H1 (cell line): ENCODE measurements at regions not wholly inside any gene's neighbourhood (a gene's known extent, or its start where the extent isn't known, plus 50 kb on each side); places are given as distances from the start of the nearest gene placed in this dataset.
A peak's percentile ranks its signal among the peaks of the same experiment; 100 is the strongest.

ENCODE experiments used
- CTCF ChIA-PET: fragments of 300-600 bp; sonication (Branson Sonifier 250); formaldehyde crosslinking; loops from one replicate; lab custom pipeline; 2021; ENCODE audit not compliant: partially characterized antibody; lab: Charles Lee
- POLR2A ChIA-PET: fragments of 300-600 bp; sonication (Branson Sonifier 250); formaldehyde crosslinking; loops from one replicate; lab custom pipeline; 2021; ENCODE audit warnings: inconsistent platforms; ENCODE audit not compliant: partially characterized antibody; lab: Charles Lee
- DNase-seq, 2 experiments: peaks; one replicate each; pipeline versions ENCODE4 v3.0.0 to v3.0.0-alpha.2; 2010 to 2022; ENCODE audit warnings: low spot score in 2 of 2, low read depth in 1 of 2, mixed read lengths in 1 of 2
- FAIRE-seq: peaks from 2 replicates; lab custom pipeline; 2011; peaks lifted over from hg19 to GRCh38; lab: Jason Lieb, UNC
- H2AFZ ChIP-seq: 2 replicates; pipeline ENCODE4 v1.8.1; 2012; ENCODE audit warnings: low read length, inconsistent platforms
- H2AK5ac ChIP-seq: 2 replicates; pipeline ENCODE4 v1.6.1; 2013; ENCODE audit warnings: low read depth, low read length
- H2BK120ac ChIP-seq: replicated peaks from 2 replicates; pipeline ENCODE3; 2013; ENCODE audit warnings: low read depth, low read length, inconsistent platforms
- H2BK12ac ChIP-seq: 2 replicates; pipeline ENCODE4 v1.6.1; 2013; ENCODE audit warnings: low read depth, low read length
- H2BK15ac ChIP-seq: 2 replicates; pipeline ENCODE4 v1.6.1; 2013; ENCODE audit warnings: low read length
- H2BK20ac ChIP-seq: 2 replicates; pipeline ENCODE4 v1.6.1; 2013; ENCODE audit warnings: low read length
- H2BK5ac ChIP-seq: 2 replicates; pipeline ENCODE4 v1.6.1; 2013; ENCODE audit warnings: low read depth, low read length
- H3K14ac ChIP-seq: 2 replicates; pipeline ENCODE4 v1.6.1; 2013; ENCODE audit warnings: inconsistent platforms; ENCODE audit not compliant: insufficient read length
- H3K18ac ChIP-seq: 2 replicates; pipeline ENCODE4 v1.6.1; 2013; ENCODE audit warnings: low read length; ENCODE audit errors: extremely low read depth
- H3K23ac ChIP-seq: 2 replicates; pipeline ENCODE4 v1.6.1; 2013; ENCODE audit warnings: inconsistent platforms; ENCODE audit not compliant: insufficient read length
- H3K23me2 ChIP-seq: 2 replicates; pipeline ENCODE4 v1.6.1; 2013; ENCODE audit warnings: low read depth, low read length
- H3K27ac ChIP-seq: 2 replicates; pipeline ENCODE4 v1.6.1; 2011; ENCODE audit warnings: low read depth, low read length, inconsistent platforms
- H3K27me3 ChIP-seq, 4 experiments: replicated peaks in 1 of 4; 1 replicate in 1 of 4; 2 replicates in 3 of 4; pipeline versions ENCODE4 v1.6.1 to v1.8.1; 2011 to 2013; ENCODE audit warnings: low read length in 3 of 4, mild to moderate bottlenecking in 3 of 4, inconsistent platforms in 2 of 4, mixed read lengths in 2 of 4, moderate library complexity in 1 of 4; ENCODE audit not compliant: control insufficient read depth in 3 of 4, insufficient read depth in 3 of 4; ENCODE audit errors: extremely low read depth in 1 of 4
- H3K36me3 ChIP-seq, 4 experiments: 2 replicates each; pipeline versions ENCODE4 v1.6.1 to v1.8.1; 2011 to 2013; ENCODE audit warnings: mild to moderate bottlenecking in 4 of 4, low read length in 3 of 4, moderate library complexity in 2 of 4, control low read depth in 1 of 4, inconsistent platforms in 1 of 4; ENCODE audit not compliant: insufficient read depth in 4 of 4, control insufficient read depth in 2 of 4
- H3K4ac ChIP-seq: replicated peaks from 2 replicates; pipeline ENCODE3; 2013; ENCODE audit warnings: low read length, low read depth, mixed read lengths, inconsistent platforms; ENCODE audit not compliant: insufficient read length
- H3K4me1 ChIP-seq, 4 experiments: replicated peaks in 1 of 4; 1 replicate in 1 of 4; 2 replicates in 3 of 4; pipeline versions ENCODE4 v1.6.1 to v1.8.1; 2011 to 2013; ENCODE audit warnings: low read length in 3 of 4, inconsistent platforms in 2 of 4, mixed read lengths in 1 of 4; ENCODE audit not compliant: insufficient read depth in 4 of 4, control insufficient read depth in 3 of 4
- H3K4me2 ChIP-seq, 2 experiments: 2 replicates each; pipeline versions ENCODE4 v1.6.1 to v1.8.1; 2011 to 2013; ENCODE audit warnings: low read depth in 2 of 2, low read length in 2 of 2, control low read depth in 1 of 2, inconsistent platforms in 1 of 2, mild to moderate bottlenecking in 1 of 2; ENCODE audit not compliant: insufficient read depth in 1 of 2
- H3K4me3 ChIP-seq, 4 experiments: fragments of 200-600, 300-600 bp in 1 of 4; sonication (generic), shearing (Covaris generic), sonication (Bioruptor Twin) in 1 of 4; 2 replicates each; pipeline versions ENCODE4 v1.5.1 to v1.8.1; 2011 to 2016; ENCODE audit warnings: low read length in 4 of 4, low read depth in 3 of 4, control low read depth in 2 of 4, inconsistent platforms in 2 of 4, mild to moderate bottlenecking in 2 of 4, mixed read lengths in 1 of 4, moderate library complexity in 1 of 4; ENCODE audit not compliant: insufficient read depth in 2 of 4; ENCODE audit errors: extremely low read depth in 1 of 4
- H3K56ac ChIP-seq: replicated peaks from 2 replicates; pipeline ENCODE3; 2013; ENCODE audit warnings: low read depth, mild to moderate bottlenecking, mixed read lengths, low read length, inconsistent platforms; ENCODE audit not compliant: insufficient read length
- H3K79me1 ChIP-seq: 2 replicates; pipeline ENCODE4 v1.6.1; 2013; ENCODE audit warnings: low read depth, low read length, control low read depth
- H3K79me2 ChIP-seq, 2 experiments: 2 replicates each; pipeline versions ENCODE4 v1.6.1 to v1.8.1; 2012 to 2013; ENCODE audit warnings: low read length in 2 of 2, mild to moderate bottlenecking in 2 of 2, inconsistent platforms in 1 of 2; ENCODE audit not compliant: insufficient read depth in 2 of 2, control insufficient read depth in 1 of 2
- H3K9ac ChIP-seq, 4 experiments: replicated peaks in 1 of 4; 1 replicate in 1 of 4; 2 replicates in 3 of 4; pipeline versions ENCODE4 v1.6.1 to v1.8.1; 2011 to 2013; ENCODE audit warnings: low read depth in 3 of 4, low read length in 3 of 4, control low read depth in 2 of 4, mild to moderate bottlenecking in 2 of 4, moderate library complexity in 2 of 4, inconsistent platforms in 1 of 4; ENCODE audit errors: extremely low read depth in 1 of 4
- H3K9me3 ChIP-seq, 2 experiments: 2 replicates each; pipeline versions ENCODE4 v1.6.1 to v1.8.1; 2012 to 2013; ENCODE audit warnings: mild to moderate bottlenecking in 2 of 2, moderate library complexity in 2 of 2, control low read depth in 1 of 2, inconsistent platforms in 1 of 2, low read depth in 1 of 2, low read length in 1 of 2, mixed read lengths in 1 of 2; ENCODE audit not compliant: insufficient read depth in 2 of 2
- H4K20me1 ChIP-seq, 2 experiments: replicated peaks in 1 of 2; 2 replicates each; pipeline versions ENCODE3 to v1.8.1; 2011 to 2013; ENCODE audit warnings: inconsistent platforms in 2 of 2, low read length in 2 of 2, mild to moderate bottlenecking in 1 of 2; ENCODE audit not compliant: insufficient read depth in 2 of 2, control insufficient read depth in 1 of 2
- H4K5ac ChIP-seq: 2 replicates; pipeline ENCODE4 v1.6.1; 2013; ENCODE audit warnings: low read length, low read depth, mixed read lengths, inconsistent platforms; ENCODE audit not compliant: insufficient read length
- H4K8ac ChIP-seq: 2 replicates; pipeline ENCODE4 v1.8.0; 2013; ENCODE audit warnings: mild to moderate bottlenecking, moderate library complexity, low read length, inconsistent platforms; ENCODE audit not compliant: insufficient read depth; ENCODE audit errors: extremely low read depth
- H4K91ac ChIP-seq: replicated peaks from 2 replicates; pipeline ENCODE3; 2013; ENCODE audit warnings: low read length, mixed read lengths, inconsistent platforms; ENCODE audit not compliant: insufficient read length
- BRCA1 ChIP-seq: IDR thresholded peaks from 2 replicates; pipeline ENCODE4 v1.6.1; 2012; ENCODE audit warnings: low read depth, low read length, improper control_type of control experiment
- KDM4A ChIP-seq: IDR thresholded peaks from one replicate; pipeline ENCODE4 v1.7.1; 2012; ENCODE audit warnings: low read depth, mild to moderate bottlenecking, moderate library complexity, low read length, inconsistent platforms; ENCODE audit not compliant: severe bottlenecking
- NANOG ChIP-seq: IDR thresholded peaks from 2 replicates; pipeline ENCODE4 v1.6.1; 2011; ENCODE audit warnings: low read length, low read depth, mild to moderate bottlenecking, inconsistent platforms; ENCODE audit not compliant: insufficient read depth, poor library complexity, severe bottlenecking
- NRF1 ChIP-seq: IDR thresholded peaks from 2 replicates; pipeline ENCODE4 v1.6.1; 2011; ENCODE audit warnings: mild to moderate bottlenecking, low read depth, low read length, improper control_type of control experiment
- WGBS, 2 experiments: shearing (Covaris generic) in 1 of 2; methylation state at CpG; one replicate each; pipeline versions ENCODE4 v1.1.6 to v1.1.7; 2013 to 2015; ENCODE audit warnings: low lambda C conversion rate in 2 of 2, mixed read lengths in 2 of 2, inconsistent platforms in 1 of 2, low coverage in 1 of 2, missing lambda C conversion rate in 1 of 2; ENCODE audit not compliant: insufficient replicate concordance in 2 of 2, insufficient coverage in 1 of 2, insufficient read length in 1 of 2; ENCODE audit errors: extremely low coverage in 1 of 2, missing lambda C conversion rate in 1 of 2; 5-methylcytosine and 5-hydroxymethylcytosine counted together

GRCh38 chr6:27667657-27668441 is 194.9 kb upstream of the ZNF184 start:
- H3K4me3 ChIP-seq = peak overlapping the region; percentile 60 to 79 (median 74)
- no peak overlapping the region for H2BK5ac ChIP-seq
- FAIRE-seq = no peak
- no peak overlapping the region for H3K56ac ChIP-seq
- no peak for DNase-seq
- H2BK15ac ChIP-seq = no peak overlapping the region
- H4K8ac ChIP-seq = no peak overlapping the region
- peak overlapping the region; percentile 91 to 100 for H3K4me2 ChIP-seq
- peaks cover 0 to 1% of the 10 kb centered on the region in 2 experiments for H4K20me1 ChIP-seq
- no peak overlapping the region for H3K27ac ChIP-seq
- peak overlapping the region in 2 of 4 experiments; percentile 10 to 61; a peak in 4 of 7 replicates for H3K9ac ChIP-seq
- H2BK20ac ChIP-seq = no peak overlapping the region
- no peak overlapping the region for H3K4ac ChIP-seq
- no peaks in the 10 kb centered on the region for H3K9me3 ChIP-seq
- ChIA-PET CTCF (no interaction called here), POLR2A (no interaction called here)
- H2BK120ac ChIP-seq = no peak overlapping the region
- no peaks in the 10 kb centered on the region for H3K36me3 ChIP-seq
- H3K79me1 ChIP-seq = no peaks in the 10 kb centered on the region
- no peaks in the 10 kb centered on the region for H3K79me2 ChIP-seq
- H4K5ac ChIP-seq = no peak overlapping the region
- peaks cover 0 to 5% (median 2%) of the 10 kb centered on the region in 4 experiments; a peak in 3 of 7 replicates for H3K4me1 ChIP-seq
- H3K23ac ChIP-seq = no peak overlapping the region
- no peak overlapping the region for H2BK12ac ChIP-seq
- H3K23me2 ChIP-seq = peaks cover 30% of the 10 kb centered on the region
- no peak overlapping the region for H4K91ac ChIP-seq
- 1% methylated on average over 22 of the region's 22 CpGs; no CpG with 5 or more reads in 1 of the 2 experiments for WGBS, 2 experiments
- peaks cover 0 to 30% (median 18%) of the 10 kb centered on the region in 4 experiments; a peak in 5 of 7 replicates for H3K27me3 ChIP-seq
- H2AK5ac ChIP-seq = no peak overlapping the region
- H2AFZ ChIP-seq = peak overlapping the region; percentile 18; the same call in 1 of the 2 replicates
- no peak overlapping the region for H3K14ac ChIP-seq
- H3K18ac ChIP-seq = no peak overlapping the region
- TF ChIP-seq NANOG (no peak), KDM4A (peak; percentile 39), BRCA1 (no peak), NRF1 (no peak)
